GM18867 (cell line): ENCODE measurements at regions not wholly inside any gene's neighbourhood (a gene's known extent, or its start where the extent isn't known, plus 50 kb on each side); places are given as distances from the start of the nearest gene placed in this dataset.
A peak's percentile ranks its signal among the peaks of the same experiment; 100 is the strongest.

ENCODE experiments used
- ATAC-seq: cut with Tn5 transposase; IDR thresholded peaks from one replicate; pipeline ENCODE4 v1.9.1; 2021; ENCODE audit warnings: mild to moderate bottlenecking, moderate library complexity; ENCODE audit not compliant: unreplicated experiment

GRCh38 chr2:234135750-234136221 is 85.3 kb downstream of the SPP2 start:
- peak; percentile 44 for ATAC-seq

- no peak for ATAC-seq
Measured at GRCh38 chr2:234134496-234134895, 84.0 kb downstream of the SPP2 start.

- no peak for ATAC-seq
Measured at GRCh38 chr2:234133004-234133403, 82.5 kb downstream of the SPP2 start.

GRCh38 chr2:234130777-234131181 is 80.3 kb downstream of the SPP2 start:
- ATAC-seq = no peak

GRCh38 chr2:234128606-234129005 is 78.1 kb downstream of the SPP2 start:
- ATAC-seq = no peak
